ENCODE measurements at regions not wholly inside any gene's neighbourhood (a gene's known extent, or its start where the extent isn't known, plus 50 kb on each side); places are given as distances from the start of the nearest gene placed in this dataset.
"Not testable (repeated sequence)": the region's sequence is repeated elsewhere in the genome, so short reads cannot be mapped to it uniquely, and the experiment has no call there.

DNA sequence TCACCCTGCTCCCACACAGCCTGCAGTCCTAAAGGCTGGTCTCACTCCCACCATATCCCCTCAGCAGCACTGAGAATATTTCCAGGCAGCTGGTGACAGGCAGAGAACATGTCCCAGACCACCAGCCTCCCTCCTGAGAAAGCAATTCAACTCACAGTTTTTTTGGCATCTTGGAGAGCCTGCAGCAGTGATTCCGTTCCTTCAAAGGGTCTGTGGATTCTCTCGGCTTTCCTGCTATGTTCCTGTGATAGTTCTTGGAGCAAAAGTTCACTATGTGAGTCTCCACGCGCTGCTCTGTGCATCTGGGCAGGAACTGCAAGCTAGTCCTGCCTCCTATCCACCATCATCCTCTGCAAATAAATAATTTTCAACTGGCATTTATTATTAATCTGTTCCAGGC, 448.3 kb upstream of the HSF2 start:
- DNase-seq, result no peak

DNA sequence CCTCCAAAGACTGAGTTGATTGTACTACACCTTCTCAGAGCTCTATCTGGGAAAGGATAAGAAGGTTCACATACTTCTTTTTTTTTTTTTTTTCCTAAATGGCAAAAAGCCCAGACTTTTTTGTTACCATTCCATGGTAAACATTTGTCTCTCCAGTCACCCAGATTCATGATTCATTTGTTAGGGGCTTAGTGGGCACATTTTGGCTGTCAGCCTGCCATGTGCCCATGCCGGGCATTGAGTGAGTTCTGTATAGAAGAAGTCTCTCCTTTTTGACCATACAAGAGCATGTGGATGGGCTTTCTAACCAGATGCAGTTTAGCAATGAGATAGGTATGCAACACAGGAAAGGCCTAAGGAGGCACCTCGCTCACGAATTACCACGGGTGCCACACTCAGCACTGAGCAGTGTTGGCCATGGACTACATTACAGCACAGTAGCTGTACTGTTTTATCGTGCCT, 447.5 kb upstream of the HSF2 start:
- peak; percentile 81 for DNase-seq

GRCh38 chr6:121955401-121955800, 444.1 kb upstream of the HSF2 start:
- DNase-seq, result not testable (repeated sequence)

GRCh38 chr6:121956782-121957181, 442.7 kb upstream of the HSF2 start:
- no peak for DNase-seq

GRCh38 chr6:121959501-121959900, 440.0 kb upstream of the HSF2 start:
- no peak for DNase-seq

GRCh38 chr6:121961619-121962125, 437.8 kb upstream of the HSF2 start:
- DNase-seq, result no peak

DNA sequence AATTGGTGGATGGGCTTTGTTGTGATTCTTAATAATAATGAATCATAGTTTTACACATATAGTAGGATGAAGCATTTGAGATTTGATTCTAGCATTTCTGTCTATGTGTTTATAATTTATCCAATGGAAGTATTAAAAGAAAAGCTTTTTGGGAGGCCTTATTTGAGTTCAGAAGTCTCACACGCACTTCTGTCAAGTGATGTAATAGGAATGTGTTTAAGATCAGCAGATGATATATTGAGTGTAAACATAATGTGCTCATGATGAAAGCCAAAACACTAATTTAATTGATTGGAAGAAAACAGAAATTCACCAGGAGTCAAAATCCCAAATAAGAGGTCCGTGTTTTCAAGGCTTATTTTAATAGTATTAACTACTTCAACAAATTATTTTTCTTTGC, 435.6 kb upstream of the HSF2 start:
- no peak for DNase-seq

DNA sequence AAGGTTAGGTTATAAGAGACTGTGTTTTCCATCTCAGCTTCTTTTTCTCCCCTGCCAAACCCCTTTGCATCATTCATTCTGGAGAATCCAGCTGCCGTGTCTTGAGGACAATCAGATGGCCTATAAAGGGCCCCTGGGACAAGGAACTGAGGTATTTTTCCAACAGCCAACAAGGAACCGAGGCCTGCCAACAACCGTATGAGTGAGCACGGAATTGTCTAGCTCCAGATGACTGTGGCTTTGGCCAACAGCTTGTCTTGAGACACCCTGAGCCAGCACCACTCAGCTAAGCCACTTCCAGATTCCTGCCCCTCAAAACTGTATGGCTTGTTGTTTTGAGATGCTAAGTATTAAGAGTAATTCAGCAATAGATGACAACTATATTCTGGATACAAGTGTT, 433.7 kb upstream of the HSF2 start:
- DNase-seq, result no peak

- DNase-seq, result no peak
Measured at GRCh38 chr6:121967631-121968030, 431.8 kb upstream of the HSF2 start.

DNA sequence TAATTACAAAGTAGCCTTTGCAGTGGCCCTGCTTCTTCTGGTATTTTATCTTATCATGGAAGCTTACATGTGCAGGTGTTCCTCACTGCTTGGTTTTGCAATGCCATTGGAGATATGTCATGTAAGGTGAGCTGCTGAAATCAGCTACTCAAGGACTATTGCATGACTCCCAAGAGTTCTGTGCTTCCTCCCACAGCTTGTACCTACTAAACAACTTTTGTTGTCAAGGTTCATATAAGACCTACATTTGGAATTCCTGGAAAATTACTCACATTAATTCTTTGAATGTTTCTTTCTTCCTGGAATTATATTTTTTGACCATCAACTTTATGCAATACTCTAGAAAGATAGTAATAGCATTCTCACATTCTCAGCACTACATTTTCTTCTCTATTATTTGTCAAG, 427.5 kb upstream of the HSF2 start:
- DNase-seq, result peak; percentile 64

DNA sequence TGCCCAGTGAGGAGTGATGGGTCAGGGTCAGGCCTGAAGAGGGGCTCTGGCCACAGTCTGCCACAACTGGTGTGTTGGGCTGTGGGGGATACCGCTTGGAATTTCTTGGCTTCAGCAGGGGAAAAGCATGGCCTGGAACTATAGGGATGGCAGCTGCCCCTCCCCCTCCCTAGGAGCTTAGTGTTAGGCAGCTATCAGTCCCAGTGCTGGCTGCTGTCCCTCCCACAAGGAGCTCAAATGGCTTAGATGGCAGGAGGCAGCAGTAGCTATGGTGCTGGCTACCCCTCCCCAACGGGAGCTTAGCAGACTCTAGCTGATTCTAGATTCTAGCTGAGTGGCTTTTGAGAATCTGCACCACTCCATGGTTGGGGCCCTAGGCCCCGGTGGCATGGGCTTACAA, 414.5 kb upstream of the HSF2 start:
- DNase-seq, result no peak

- no peak for DNase-seq
Measured at GRCh38 chr6:121993362-121993761, 406.1 kb upstream of the HSF2 start.

GRCh38 chr6:121994919-121995318, 404.5 kb upstream of the HSF2 start:
- no peak for DNase-seq

GRCh38 chr6:121998631-121999030, 400.8 kb upstream of the HSF2 start:
- no peak for DNase-seq

DNA sequence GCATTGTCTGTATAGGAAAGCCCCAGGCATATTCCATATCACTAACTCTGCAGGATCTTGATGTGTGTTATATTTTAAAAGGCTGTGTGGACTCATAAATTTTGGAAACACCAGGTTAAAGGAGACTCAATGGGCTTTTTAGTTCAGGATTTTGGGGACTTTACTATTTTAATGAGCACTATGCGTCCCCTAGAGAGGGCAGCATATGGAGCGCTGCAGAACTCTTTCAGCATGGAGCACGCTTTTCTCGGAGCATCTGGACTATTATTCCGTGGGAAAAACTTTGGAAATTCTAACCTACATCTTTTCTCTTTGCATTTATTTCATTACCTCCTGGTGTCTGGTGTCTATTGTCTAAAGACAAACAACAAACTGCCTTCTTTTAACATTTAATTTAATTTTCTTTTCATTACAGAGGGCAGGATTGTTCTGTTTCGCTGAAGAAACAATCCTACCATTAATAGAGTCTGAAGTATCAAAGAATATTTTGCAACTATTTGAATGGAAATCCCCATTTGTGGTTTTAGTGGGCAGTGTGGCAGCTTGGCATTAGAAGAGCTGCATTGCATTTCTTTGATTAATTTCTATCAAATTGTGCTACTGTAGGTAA, 399.9 kb upstream of the HSF2 start:
- no peak for DNase-seq

DNA sequence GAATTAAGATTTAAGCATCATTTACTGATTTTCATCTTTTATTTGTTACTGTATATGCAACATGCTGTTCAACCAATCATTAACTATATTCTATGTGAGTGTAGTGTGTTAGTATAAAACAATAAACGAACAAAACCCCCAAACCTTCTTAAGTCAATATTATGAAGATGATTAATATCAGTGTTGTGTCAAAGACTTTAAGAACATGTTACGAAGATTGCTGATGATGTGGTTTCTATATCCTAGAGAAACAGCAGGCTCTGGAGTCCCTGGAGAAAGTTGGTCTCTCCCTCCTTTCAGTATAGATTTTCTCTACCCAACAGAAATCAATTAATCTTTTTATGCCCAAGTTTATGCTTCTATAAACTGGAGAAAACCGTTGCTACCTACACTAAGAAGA, 393.8 kb upstream of the HSF2 start:
- no peak for DNase-seq

DNA sequence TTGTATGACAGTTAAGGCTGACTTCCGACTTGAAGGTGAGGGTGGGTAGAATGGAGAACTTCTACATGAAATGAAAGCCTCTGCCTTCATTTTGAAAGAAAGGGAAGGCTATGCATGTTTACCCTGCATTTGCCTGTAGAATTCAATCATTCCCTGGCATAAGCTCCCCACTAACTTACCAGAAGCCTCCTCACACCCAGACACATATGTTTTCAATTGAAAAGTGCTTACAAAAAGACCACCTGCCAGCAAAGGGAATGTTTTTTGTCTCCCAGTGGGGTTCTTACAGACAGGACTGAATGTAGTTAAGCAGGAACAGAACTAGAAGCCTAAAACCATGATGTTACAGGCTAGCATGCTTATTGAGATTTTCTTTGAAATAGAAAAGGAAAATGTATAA, 392.1 kb upstream of the HSF2 start:
- DNase-seq, result peak; percentile 91

GRCh38 chr6:122008101-122008999, 391.1 kb upstream of the HSF2 start:
- DNase-seq, result peak; percentile 83

DNA sequence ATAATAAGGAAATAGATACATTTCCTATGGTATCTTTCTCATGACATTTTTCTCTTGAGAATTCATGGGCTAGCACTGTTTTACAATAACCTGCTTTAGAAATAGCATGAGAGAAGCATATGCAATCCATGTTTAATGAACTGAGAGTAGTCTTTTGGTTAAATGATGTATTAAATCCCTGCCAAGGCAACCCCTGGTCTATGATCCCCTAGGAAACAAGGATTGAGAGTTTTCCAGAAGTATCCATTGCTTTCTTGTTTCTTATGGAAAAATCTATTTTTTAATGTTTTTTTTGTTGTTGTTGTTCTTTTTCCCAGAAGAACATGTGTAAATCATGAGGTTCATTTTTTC, 390.5 kb upstream of the HSF2 start:
- no peak for DNase-seq

DNA sequence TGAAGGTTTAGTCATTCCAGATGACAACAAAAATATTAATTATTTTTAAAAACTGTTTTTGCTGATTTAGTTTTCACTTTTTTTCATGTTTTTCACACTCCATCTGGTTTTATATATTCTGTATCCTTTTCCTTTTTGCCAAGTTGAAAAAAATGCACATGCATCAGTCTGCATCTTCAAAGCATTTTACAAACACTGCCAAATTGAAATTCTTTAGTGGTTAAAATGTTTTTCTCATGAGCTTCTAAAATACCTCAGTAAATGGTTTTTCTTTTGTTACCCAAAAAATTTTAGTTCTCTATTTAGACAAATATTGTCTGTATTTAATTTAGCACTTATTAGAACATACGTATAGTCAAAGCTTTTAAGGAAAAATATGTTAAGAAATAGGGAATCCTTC, 386.9 kb upstream of the HSF2 start:
- peak; percentile 84 for DNase-seq

GRCh38 chr6:122014961-122015360, 384.5 kb upstream of the HSF2 start:
- peak; percentile 94 for DNase-seq

DNA sequence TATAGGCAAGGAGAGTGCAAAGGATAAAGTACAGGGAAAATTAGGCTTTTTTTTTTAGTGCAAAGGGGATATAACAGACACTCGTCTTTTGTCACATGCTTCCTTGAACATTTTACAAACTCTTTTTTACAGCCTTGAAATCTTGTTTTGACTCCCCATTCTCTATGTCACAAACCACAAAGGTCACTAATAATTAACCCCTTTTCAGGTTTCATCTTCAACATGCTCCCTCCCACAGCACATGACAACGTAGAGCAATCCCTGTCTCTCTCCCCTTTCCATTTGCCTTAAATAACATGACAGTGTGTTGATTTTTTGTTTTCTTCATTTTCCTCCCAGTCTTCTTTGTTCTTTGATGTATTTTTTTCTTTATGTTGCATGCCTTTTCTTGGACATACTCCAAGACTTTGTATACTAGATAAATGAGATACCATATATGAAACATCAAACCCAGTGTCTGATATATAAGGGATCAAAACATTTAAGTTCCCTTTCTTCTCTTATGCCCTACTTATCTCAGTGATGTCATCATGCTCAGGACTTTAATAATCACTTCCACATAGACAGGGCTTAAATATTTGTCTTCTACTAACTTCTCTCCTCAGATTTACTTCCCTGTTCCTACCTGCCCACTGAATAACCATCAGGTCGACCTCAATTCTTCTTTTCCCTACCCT, 378.7 kb upstream of the HSF2 start:
- DNase-seq, result no peak

DNA sequence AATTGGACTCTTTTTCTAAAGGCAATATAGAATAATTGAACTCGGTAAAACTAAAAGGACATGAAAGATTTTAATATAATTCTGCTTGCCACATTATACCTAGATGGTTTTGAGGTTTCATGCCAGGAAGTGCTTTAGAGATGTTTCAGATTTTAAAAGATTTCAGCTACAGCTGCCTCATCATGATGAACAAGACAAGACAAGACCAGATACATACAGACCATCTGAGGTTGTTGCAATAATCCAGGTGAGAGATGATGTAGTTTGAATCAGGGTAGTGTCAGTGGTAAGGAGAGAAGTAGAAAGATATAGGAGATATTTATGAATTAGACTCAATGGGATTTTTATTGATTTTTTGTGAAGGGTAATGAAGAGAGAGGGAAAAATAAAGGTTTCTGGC, 374.3 kb upstream of the HSF2 start:
- DNase-seq, result no peak
